ENCODE measurements at regions not wholly inside any gene's neighbourhood (a gene's known extent, or its start where the extent isn't known, plus 50 kb on each side); places are given as distances from the start of the nearest gene placed in this dataset.

- TF ChIP-seq REST (IDR thresholded peaks at IDR 0.05; ENCODE audit: insufficient read depth in 1 of 2, low read depth in 2 of 2, low read length in 2 of 2) (no peak), TAF1 (IDR thresholded peaks at IDR 0.05; ENCODE audit: borderline replicate concordance, insufficient read depth, low read length) (no peak), SIN3A (IDR thresholded peaks at IDR 0.05; ENCODE audit: borderline replicate concordance, insufficient read depth, low read length) (no peak), POLR2AphosphoS5 (IDR thresholded peaks at IDR 0.05; ENCODE audit: low read depth, low read length) (no peak), FOXP2 (optimal IDR thresholded peaks at IDR 0.05; ENCODE audit: borderline replicate concordance, extremely low read depth, extremely low read length, insufficient read depth) (no peak)
Observed at GRCh38 chr4:59536428-59536827, 1663.7 kb upstream of the ADGRL3 start.

Measured in PFSK-1 (cell line).